Right lobe of liver (tissue), 6 donors: ENCODE measurements at regions not wholly inside any gene's neighbourhood (a gene's known extent, or its start where the extent isn't known, plus 50 kb on each side); places are given as distances from the start of the nearest gene placed in this dataset.
A peak's percentile ranks its signal among the peaks of the same experiment; 100 is the strongest.

ENCODE experiments used
- ATAC-seq, 4 donors: fragments of 200-7000 bp; cut with Tn5 transposase; one replicate each; pipeline ENCODE4 v1.9.1; 2020; ENCODE audit warnings: mild to moderate bottlenecking in 4 of 4, moderate library complexity in 4 of 4
- DNase-seq, 3 donors: peaks; one replicate each; pipeline ENCODE4 v3.0.0-alpha.2; 2020
- H3K27ac ChIP-seq, 3 donors: fragments of 200-600 bp; one replicate each; pipeline ENCODE4 v1.8.0; 2022
- H3K27me3 ChIP-seq, 2 donors: fragments of 200-600 bp; one replicate each; pipeline ENCODE4 v1.8.0; 2022
- H3K36me3 ChIP-seq, 4 donors: fragments of 200-600 bp; sonication (generic) in 1 of 4; one replicate each; pipeline versions ENCODE4 v1.5.1 to v1.8.0; 2017 to 2022; ENCODE audit warnings: control low read depth in 1 of 4
- H3K4me1 ChIP-seq, 4 donors: fragments of 200-600 bp; sonication (generic) in 1 of 4; one replicate each; pipeline versions ENCODE4 v1.5.1 to v1.8.0; 2017 to 2022; ENCODE audit warnings: control low read depth in 1 of 4
- H3K4me3 ChIP-seq, 3 donors: fragments of 200-600 bp; one replicate each; pipeline ENCODE4 v1.8.0; 2022
- H3K9me3 ChIP-seq, 4 donors: fragments of 200-600 bp; sonication (generic) in 1 of 4; one replicate each; pipeline versions ENCODE4 v1.5.1 to v1.8.0; 2017 to 2022; ENCODE audit warnings: control low read depth in 1 of 4
- POLR2A ChIP-seq: fragments of 450-650 bp; IDR thresholded peaks from one replicate; pipeline ENCODE4 v1.6.1; 2017; ENCODE audit warnings: antibody characterized with exemption, mild to moderate bottlenecking
- WGBS: methylation state at CpG from one replicate; pipeline ENCODE4 v1.1.6; 2018; ENCODE audit warnings: low coverage, low lambda C conversion rate; ENCODE audit not compliant: insufficient coverage; ENCODE audit errors: missing lambda C conversion rate; 5-methylcytosine and 5-hydroxymethylcytosine counted together
- intact Hi-C, 2 donors: fragments of 100-400 bp; cut with DNase I; formaldehyde crosslinking; loops; one replicate each; pipeline versions ENCODE4 v1.11.2 to v1.14.1; 2022
- TF ChIP-seq, protein P1 (sequence below), 4 donors: fragments of 200-600 bp in 3 of 4; fragments of 450-650 bp in 1 of 4; IDR thresholded peaks; one replicate each; pipeline versions ENCODE4 v1.5.1 to v1.8.0; 2016 to 2022; ENCODE audit warnings: antibody characterized with exemption in 4 of 4, mild to moderate bottlenecking in 2 of 4
- donor health status: DM: no; HTN: yes; CAD: no.
- donor health status: DM: no; HTN: no; CAD: no.
- donor health status: DM: no; HTN: no; CAD: no.
- donor health status: DM: no; HTN: yes; CAD: no.
- donor health status: DM: no; HTN: yes; CAD: no.

DNA sequence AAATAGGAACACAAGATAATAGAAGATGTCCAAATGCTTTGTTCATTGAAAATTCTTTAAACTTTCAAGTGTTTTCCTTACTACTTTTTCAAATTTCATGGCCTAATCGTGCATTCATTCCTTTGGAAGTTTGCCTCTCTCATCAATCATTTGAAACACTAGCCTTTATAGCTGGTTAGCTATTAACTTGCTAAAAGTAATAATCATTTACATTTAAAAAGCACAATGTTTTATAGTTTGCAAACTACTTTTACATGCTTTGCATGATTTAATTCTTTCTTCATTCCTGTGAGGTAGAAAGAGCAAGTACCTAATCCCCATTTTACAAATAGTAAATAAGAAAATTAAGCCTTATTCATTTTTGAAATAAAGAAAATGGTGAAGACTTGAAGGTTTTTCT, 137.4 kb upstream of the SLC7A14 start:
- TF ChIP-seq POLR2A: no peak
- TF ChIP-seq, protein P1, sequence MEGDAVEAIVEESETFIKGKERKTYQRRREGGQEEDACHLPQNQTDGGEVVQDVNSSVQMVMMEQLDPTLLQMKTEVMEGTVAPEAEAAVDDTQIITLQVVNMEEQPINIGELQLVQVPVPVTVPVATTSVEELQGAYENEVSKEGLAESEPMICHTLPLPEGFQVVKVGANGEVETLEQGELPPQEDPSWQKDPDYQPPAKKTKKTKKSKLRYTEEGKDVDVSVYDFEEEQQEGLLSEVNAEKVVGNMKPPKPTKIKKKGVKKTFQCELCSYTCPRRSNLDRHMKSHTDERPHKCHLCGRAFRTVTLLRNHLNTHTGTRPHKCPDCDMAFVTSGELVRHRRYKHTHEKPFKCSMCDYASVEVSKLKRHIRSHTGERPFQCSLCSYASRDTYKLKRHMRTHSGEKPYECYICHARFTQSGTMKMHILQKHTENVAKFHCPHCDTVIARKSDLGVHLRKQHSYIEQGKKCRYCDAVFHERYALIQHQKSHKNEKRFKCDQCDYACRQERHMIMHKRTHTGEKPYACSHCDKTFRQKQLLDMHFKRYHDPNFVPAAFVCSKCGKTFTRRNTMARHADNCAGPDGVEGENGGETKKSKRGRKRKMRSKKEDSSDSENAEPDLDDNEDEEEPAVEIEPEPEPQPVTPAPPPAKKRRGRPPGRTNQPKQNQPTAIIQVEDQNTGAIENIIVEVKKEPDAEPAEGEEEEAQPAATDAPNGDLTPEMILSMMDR (IDR thresholded peaks at IDR 0.05): no peak
- intact Hi-C loops: no loop called here
- 60% methylated on average over 1 of the region's 1 CpG for WGBS
- ATAC-seq (no peak), DNase-seq (no peak)
- H3K4me3 ChIP-seq: no peak overlapping the region
- peaks cover 0 to 4% (median 0%) of the 10 kb centered on the region in 4 donors for H3K4me1 ChIP-seq
- no peaks in the 10 kb centered on the region for H3K9me3 ChIP-seq
- no peaks in the 10 kb centered on the region for H3K27me3 ChIP-seq
- no peaks in the 10 kb centered on the region for H3K36me3 ChIP-seq
- H3K27ac ChIP-seq: no peak overlapping the region

DNA sequence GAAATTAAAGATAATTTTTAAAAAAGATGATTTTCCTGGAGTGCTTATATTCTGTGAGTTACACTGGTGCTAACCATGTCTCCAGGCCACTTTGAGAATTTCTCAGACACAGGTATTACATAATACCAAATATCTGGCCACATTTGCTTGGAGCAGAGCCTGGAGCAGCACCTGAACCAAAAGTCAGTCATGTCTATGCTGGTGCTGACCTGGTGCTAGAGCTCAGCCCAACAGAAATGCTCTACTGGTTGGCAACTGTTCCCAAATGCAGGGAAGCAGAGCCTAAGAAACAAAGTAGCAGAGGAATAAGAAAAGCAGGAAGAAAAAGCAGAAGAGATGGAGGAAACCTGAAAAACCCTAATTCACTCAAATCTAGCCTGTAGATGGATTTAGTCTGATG, 135.7 kb upstream of the SLC7A14 start:
- Histone ChIP-seq H3K4me1 (peaks cover 0 to 4% (median 0%) of the 10 kb centered on the region in 4 donors), H3K9me3 (no peaks in the 10 kb centered on the region), H3K4me3 (no peak overlapping the region), H3K27me3 (no peaks in the 10 kb centered on the region), H3K27ac (no peak overlapping the region), H3K36me3 (no peaks in the 10 kb centered on the region)
- peak in 1 of 3 donors; percentile 68 for DNase-seq
- peak; percentile 35 to 94 (median 66) for ATAC-seq
- TF ChIP-seq, protein P1 (IDR thresholded peaks at IDR 0.05): no peak
- TF ChIP-seq POLR2A: no peak
- intact Hi-C loops: no loop called here

DNA sequence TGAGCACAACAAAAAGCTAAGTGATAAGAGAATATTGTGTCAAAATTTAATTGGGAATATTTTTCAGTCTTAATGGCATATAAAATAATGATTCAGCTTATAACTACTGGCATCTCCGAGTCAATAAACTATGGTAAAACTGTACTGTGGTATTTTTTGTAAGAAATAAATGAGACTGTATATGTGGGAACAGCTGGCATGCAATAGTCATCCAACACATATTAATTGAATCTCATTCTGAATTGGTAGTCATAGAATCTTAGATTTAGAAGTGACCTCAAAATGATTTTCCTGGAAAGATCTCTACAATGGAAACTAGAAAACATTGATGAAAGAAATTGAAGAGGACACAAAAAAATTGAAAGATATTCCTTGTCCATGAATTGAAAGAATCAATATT, 133.4 kb upstream of the SLC7A14 start:
- DNase-seq: no peak
- no peak overlapping the region for H3K27ac ChIP-seq
- H3K27me3 ChIP-seq: no peaks in the 10 kb centered on the region
- 64% methylated on average over 1 of the region's 1 CpG for WGBS
- no peaks in the 10 kb centered on the region for H3K36me3 ChIP-seq
- ATAC-seq: no peak
- TF ChIP-seq POLR2A: no peak
- TF ChIP-seq, protein P1 (IDR thresholded peaks at IDR 0.05): no peak
- no peak overlapping the region for H3K4me3 ChIP-seq
- H3K9me3 ChIP-seq: no peaks in the 10 kb centered on the region
- H3K4me1 ChIP-seq: no peaks in the 10 kb centered on the region
- intact Hi-C loops: no loop called here

DNA sequence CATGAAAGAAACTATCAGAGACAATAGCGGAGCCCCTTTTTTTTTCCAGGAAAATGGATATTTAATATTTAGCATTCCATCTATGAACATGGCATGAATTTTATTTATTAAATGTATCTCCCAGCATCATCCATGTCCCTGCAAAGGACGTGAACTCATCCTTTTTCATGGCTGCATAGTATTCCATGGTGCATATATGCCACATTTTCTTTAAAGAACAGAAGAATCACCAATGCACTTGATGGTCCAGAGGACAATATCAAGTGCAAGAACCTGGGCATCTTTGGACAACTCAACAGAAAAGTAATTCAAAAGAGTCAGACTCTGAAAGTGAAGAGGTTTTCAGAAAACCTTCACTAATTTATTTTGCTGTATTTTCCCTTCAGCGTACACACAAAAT, 133.0 kb upstream of the SLC7A14 start:
- TF ChIP-seq POLR2A: no peak
- 68% methylated on average over 3 of the region's 3 CpGs for WGBS
- Histone ChIP-seq H3K36me3 (no peaks in the 10 kb centered on the region), H3K4me3 (no peak overlapping the region), H3K9me3 (no peaks in the 10 kb centered on the region), H3K27ac (no peak overlapping the region), H3K4me1 (no peaks in the 10 kb centered on the region), H3K27me3 (no peaks in the 10 kb centered on the region)
- ATAC-seq: no peak
- DNase-seq: no peak
- intact Hi-C loops: no loop called here

DNA sequence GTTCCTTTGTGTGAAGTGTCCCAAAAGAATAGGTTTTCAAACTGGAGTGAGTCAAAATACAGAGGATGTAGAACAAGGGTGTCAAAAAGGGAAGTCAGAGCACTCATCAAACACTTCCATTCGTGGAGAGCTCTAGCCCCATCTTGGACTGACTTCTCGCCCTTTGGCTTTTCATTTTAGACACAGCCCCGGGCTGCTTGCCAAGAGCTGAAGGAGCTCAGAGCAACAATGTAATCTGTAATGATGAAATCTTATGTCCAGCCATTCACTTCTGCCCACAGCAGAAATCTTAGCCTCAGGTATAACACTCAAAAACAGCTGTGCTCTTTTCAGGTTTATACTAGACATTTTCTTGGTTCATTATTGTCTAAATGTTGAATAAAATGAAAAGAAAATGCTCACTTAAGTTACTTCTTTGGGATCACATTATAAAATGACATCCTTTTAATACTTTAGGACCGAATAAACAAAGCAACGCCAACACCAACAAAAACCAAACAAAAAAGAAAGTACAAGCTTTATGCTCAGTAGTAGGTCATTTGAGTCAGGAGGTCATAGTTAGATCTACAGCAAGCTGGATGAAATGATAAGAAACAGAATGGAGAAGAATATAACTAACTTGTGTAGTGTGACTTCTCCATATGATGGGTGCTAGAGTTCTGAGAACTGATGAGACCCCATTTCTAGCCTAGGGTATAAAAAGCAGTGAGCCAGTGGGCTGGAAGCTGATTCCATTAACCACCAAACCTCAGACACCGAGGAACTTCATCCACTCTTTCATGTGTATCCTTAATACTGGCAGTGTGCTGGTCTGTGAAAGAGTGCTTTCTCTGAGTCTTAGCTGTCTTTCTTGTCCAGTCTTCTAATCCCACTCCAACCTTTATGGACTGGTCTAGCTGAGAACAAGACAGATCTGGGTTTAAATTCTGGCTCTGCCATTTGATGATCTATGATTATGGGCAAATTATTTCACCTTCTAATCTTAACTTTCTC, 131.8 kb upstream of the SLC7A14 start:
- H3K4me1 ChIP-seq: no peaks in the 10 kb centered on the region
- intact Hi-C loops: no loop called here
- H3K27me3 ChIP-seq: no peaks in the 10 kb centered on the region
- DNase-seq: no peak
- 45% methylated on average over 5 of the region's 6 CpGs for WGBS
- no peak for ATAC-seq
- H3K4me3 ChIP-seq: no peak overlapping the region
- no peaks in the 10 kb centered on the region for H3K9me3 ChIP-seq
- H3K36me3 ChIP-seq: no peaks in the 10 kb centered on the region
- no peak for TF ChIP-seq POLR2A
- TF ChIP-seq, protein P1 (IDR thresholded peaks at IDR 0.05): no peak
- no peak overlapping the region for H3K27ac ChIP-seq
